Bronchial epithelial cell (primary cell): ENCODE measurements at regions not wholly inside any gene's neighbourhood (a gene's known extent, or its start where the extent isn't known, plus 50 kb on each side); places are given as distances from the start of the nearest gene placed in this dataset.

Source experiments
- DNase-seq: peaks from one replicate; pipeline ENCODE4 v3.0.0-alpha.2; 2010; ENCODE audit warnings: low read depth
- FAIRE-seq: peaks from 2 replicates; lab custom pipeline; 2011; peaks lifted over from hg19 to GRCh38; lab: Jason Lieb, UNC
- H3K27me3 ChIP-seq: 2 replicates; pipeline ENCODE4 v1.5.1; 2011; ENCODE audit warnings: low read length; ENCODE audit not compliant: control insufficient read depth, insufficient read depth
- H3K36me3 ChIP-seq: 2 replicates; pipeline ENCODE4 v1.5.1; 2011; ENCODE audit warnings: low read length; ENCODE audit not compliant: control insufficient read depth, insufficient read depth
- H3K4me3 ChIP-seq: 2 replicates; pipeline ENCODE4 v1.5.1; 2011; ENCODE audit warnings: mild to moderate bottlenecking, low read depth, low read length, control low read depth
- TF ChIP-seq, protein P1 (sequence below): IDR thresholded peaks from 2 replicates; pipeline ENCODE4 v1.5.1; 2011; ENCODE audit warnings: mild to moderate bottlenecking, moderate library complexity, low read length, control low read depth, inconsistent platforms; ENCODE audit not compliant: insufficient read depth, severe bottlenecking

- FAIRE-seq (no peak), DNase-seq (no peak)
- TF ChIP-seq, protein P1, sequence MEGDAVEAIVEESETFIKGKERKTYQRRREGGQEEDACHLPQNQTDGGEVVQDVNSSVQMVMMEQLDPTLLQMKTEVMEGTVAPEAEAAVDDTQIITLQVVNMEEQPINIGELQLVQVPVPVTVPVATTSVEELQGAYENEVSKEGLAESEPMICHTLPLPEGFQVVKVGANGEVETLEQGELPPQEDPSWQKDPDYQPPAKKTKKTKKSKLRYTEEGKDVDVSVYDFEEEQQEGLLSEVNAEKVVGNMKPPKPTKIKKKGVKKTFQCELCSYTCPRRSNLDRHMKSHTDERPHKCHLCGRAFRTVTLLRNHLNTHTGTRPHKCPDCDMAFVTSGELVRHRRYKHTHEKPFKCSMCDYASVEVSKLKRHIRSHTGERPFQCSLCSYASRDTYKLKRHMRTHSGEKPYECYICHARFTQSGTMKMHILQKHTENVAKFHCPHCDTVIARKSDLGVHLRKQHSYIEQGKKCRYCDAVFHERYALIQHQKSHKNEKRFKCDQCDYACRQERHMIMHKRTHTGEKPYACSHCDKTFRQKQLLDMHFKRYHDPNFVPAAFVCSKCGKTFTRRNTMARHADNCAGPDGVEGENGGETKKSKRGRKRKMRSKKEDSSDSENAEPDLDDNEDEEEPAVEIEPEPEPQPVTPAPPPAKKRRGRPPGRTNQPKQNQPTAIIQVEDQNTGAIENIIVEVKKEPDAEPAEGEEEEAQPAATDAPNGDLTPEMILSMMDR: no peak
These were observed 97.5 kb upstream of the ASIC2 start for GRCh38 chr17:33390479-33391176.

GRCh38 chr17:33396818-33397217, 103.7 kb upstream of the ASIC2 start:
- Histone ChIP-seq H3K36me3 (no peaks in the 10 kb centered on the region), H3K27me3 (no peaks in the 10 kb centered on the region), H3K4me3 (no peak overlapping the region)
- DNase-seq: peak; percentile 37
- TF ChIP-seq, protein P1: no peak
- no peak for FAIRE-seq

More at GRCh38 chr17:33390479-33391176, 97.5 kb upstream of the ASIC2 start:
- Histone ChIP-seq H3K36me3 (no peaks in the 10 kb centered on the region), H3K4me3 (no peak overlapping the region), H3K27me3 (no peaks in the 10 kb centered on the region)

DNA sequence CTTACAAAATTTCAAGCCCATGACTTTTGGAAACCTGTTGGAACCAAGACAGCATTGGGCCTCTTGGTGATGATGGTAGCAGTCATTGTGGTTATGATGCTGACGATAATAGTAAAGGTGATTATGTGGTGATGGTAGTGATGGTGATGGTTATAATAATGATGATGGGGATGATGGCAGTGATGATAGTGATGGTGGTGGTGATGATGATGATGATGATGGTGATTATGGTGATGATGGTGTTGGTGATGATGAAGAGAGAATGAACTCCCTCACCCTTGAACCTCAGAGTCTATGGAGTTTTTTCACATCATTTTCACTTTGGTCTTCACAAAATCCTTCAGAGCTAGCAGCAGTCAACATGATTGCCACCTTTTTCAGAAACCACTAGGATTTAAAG, 105.3 kb upstream of the ASIC2 start:
- Histone ChIP-seq H3K4me3 (no peak overlapping the region), H3K36me3 (no peaks in the 10 kb centered on the region), H3K27me3 (no peaks in the 10 kb centered on the region)
- no peak for DNase-seq
- TF ChIP-seq, protein P1: no peak
- no peak for FAIRE-seq

DNA sequence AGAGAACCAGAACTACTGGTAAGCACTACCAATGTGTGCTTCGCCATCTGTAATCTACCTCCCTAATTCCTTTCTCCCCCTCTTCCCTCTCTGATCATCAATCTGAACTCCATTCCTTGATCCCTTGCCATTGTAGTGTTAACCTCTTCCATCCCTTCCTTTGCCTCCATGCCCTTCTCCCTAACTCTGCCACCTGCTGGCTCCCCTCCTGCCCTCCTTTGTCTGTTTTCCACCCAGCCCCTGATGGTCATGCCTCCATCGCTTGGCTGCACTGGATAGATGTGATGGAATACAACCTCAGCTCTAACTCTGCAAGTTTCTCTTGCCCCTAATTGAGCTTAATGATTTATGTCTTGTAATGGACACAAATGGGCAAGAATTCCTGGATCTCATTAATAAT, 108.2 kb upstream of the ASIC2 start:
- Histone ChIP-seq H3K4me3 (no peak overlapping the region), H3K27me3 (no peaks in the 10 kb centered on the region), H3K36me3 (no peaks in the 10 kb centered on the region)
- DNase-seq (no peak), FAIRE-seq (no peak)
- TF ChIP-seq, protein P1: no peak

- H3K27me3 ChIP-seq: no peaks in the 10 kb centered on the region
- TF ChIP-seq, protein P1: no peak
- DNase-seq (no peak), FAIRE-seq (no peak)
- no peak overlapping the region for H3K4me3 ChIP-seq
- no peaks in the 10 kb centered on the region for H3K36me3 ChIP-seq
These were observed 110.1 kb upstream of the ASIC2 start for GRCh38 chr17:33403194-33403593.
